GM04504 (cell line): ENCODE measurements at regions not wholly inside any gene's neighbourhood (a gene's known extent, or its start where the extent isn't known, plus 50 kb on each side); places are given as distances from the start of the nearest gene placed in this dataset.

Experiments used
- DNase-seq: peaks from one replicate; pipeline ENCODE4 v3.0.0-alpha.2; 2012; ENCODE audit warnings: low read depth

GRCh38 chr10:108421266-108421665 lies 1256.8 kb upstream of the SORCS1 start:
- DNase-seq = no peak

GRCh38 chr10:108413954-108414353 lies 1249.4 kb upstream of the SORCS1 start:
- no peak for DNase-seq

- no peak for DNase-seq
Measured at GRCh38 chr10:108412323-108412722, 1247.8 kb upstream of the SORCS1 start.

GRCh38 chr10:108411894-108412293 lies 1247.4 kb upstream of the SORCS1 start:
- no peak for DNase-seq

- DNase-seq = no peak
Measured at GRCh38 chr10:108411206-108411605, 1246.7 kb upstream of the SORCS1 start.

GRCh38 chr10:108410236-108410635 lies 1245.7 kb upstream of the SORCS1 start:
- no peak for DNase-seq

- no peak for DNase-seq
Measured at GRCh38 chr10:108409306-108409705, 1244.8 kb upstream of the SORCS1 start.

GRCh38 chr10:108404155-108404554 lies 1239.6 kb upstream of the SORCS1 start:
- no peak for DNase-seq

- no peak for DNase-seq
Measured at GRCh38 chr10:108399465-108399864, 1235.0 kb upstream of the SORCS1 start.

GRCh38 chr10:108393089-108393488 lies 1228.6 kb upstream of the SORCS1 start:
- DNase-seq = no peak

GRCh38 chr10:108392286-108392685 lies 1227.8 kb upstream of the SORCS1 start:
- no peak for DNase-seq

GRCh38 chr10:108388706-108389105 lies 1224.2 kb upstream of the SORCS1 start:
- no peak for DNase-seq

- DNase-seq = no peak
Measured at GRCh38 chr10:108385963-108386362, 1221.5 kb upstream of the SORCS1 start.

- no peak for DNase-seq
Measured at GRCh38 chr10:108384378-108384777, 1219.9 kb upstream of the SORCS1 start.

- no peak for DNase-seq
Measured at GRCh38 chr10:108378779-108379178, 1214.3 kb upstream of the SORCS1 start.

- DNase-seq = no peak
Measured at GRCh38 chr10:108375691-108376090, 1211.2 kb upstream of the SORCS1 start.

- no peak for DNase-seq
Measured at GRCh38 chr10:108374991-108375390, 1210.5 kb upstream of the SORCS1 start.

GRCh38 chr10:108365541-108365940 lies 1201.0 kb upstream of the SORCS1 start:
- no peak for DNase-seq

- no peak for DNase-seq
Measured at GRCh38 chr10:108363576-108363975, 1199.1 kb upstream of the SORCS1 start.

- no peak for DNase-seq
Measured at GRCh38 chr10:108362961-108363360, 1198.5 kb upstream of the SORCS1 start.

- DNase-seq = no peak
Measured at GRCh38 chr10:108362296-108362695, 1197.8 kb upstream of the SORCS1 start.

- DNase-seq = no peak
Measured at GRCh38 chr10:108360187-108360586, 1195.7 kb upstream of the SORCS1 start.

GRCh38 chr10:108358912-108359311 lies 1194.4 kb upstream of the SORCS1 start:
- DNase-seq = peak; percentile 76

GRCh38 chr10:108352771-108353170 lies 1188.3 kb upstream of the SORCS1 start:
- no peak for DNase-seq

GRCh38 chr10:108348215-108348614 lies 1183.7 kb upstream of the SORCS1 start:
- DNase-seq = no peak
